ENCODE measurements at regions not wholly inside any gene's neighbourhood (a gene's known extent, or its start where the extent isn't known, plus 50 kb on each side); places are given as distances from the start of the nearest gene placed in this dataset.

- H3K27ac Mint-ChIP-seq, result no peak overlapping the region
- peaks cover 6% of the 10 kb centered on the region for H3K27me3 Mint-ChIP-seq (ENCODE audit: insufficient read depth)
- Histone ChIP-seq H3K27me3 (ENCODE audit: control insufficient read depth, insufficient read depth, low read length, poor library complexity, severe bottlenecking) (no peaks in the 10 kb centered on the region), H3K9me3 (ENCODE audit: control insufficient read depth, low read length) (no peaks in the 10 kb centered on the region), H3K27ac (ENCODE audit: low read depth, low read length) (no peak overlapping the region), H3K9ac (ENCODE audit: extremely low read depth, low read length, poor library complexity, severe bottlenecking) (no peak overlapping the region), H3K4me3 (ENCODE audit: low read length) (no peak overlapping the region), H3K4me1 (ENCODE audit: control insufficient read depth, insufficient read depth, low read length) (no peaks in the 10 kb centered on the region), H3K36me3 (ENCODE audit: control insufficient read depth, insufficient read depth, low read length) (no peaks in the 10 kb centered on the region)
- peak; percentile 59 for DNase-seq
- peak; percentile 71 for TF ChIP-seq CTCF (conservative IDR thresholded peaks at IDR 0.05)
- no peak overlapping the region for H3K4me3 Mint-ChIP-seq
- peaks cover 3% of the 10 kb centered on the region for H3K4me1 Mint-ChIP-seq
- no peaks in the 10 kb centered on the region for H3K36me3 Mint-ChIP-seq (ENCODE audit: low read depth)
- H3K9me3 Mint-ChIP-seq, result no peaks in the 10 kb centered on the region
Observed at GRCh38 chr10:90652519-90652918, 205.3 kb downstream of the HTR7 start.

GRCh38 chr10:90658791-90659190 is 199.0 kb downstream of the HTR7 start:
- no peaks in the 10 kb centered on the region for H3K36me3 ChIP-seq (ENCODE audit: control insufficient read depth, insufficient read depth, low read length)
- Mint-ChIP-seq H3K4me1 (no peaks in the 10 kb centered on the region), H3K9me3 (peaks cover 2% of the 10 kb centered on the region), H3K4me3 (no peak overlapping the region), H3K36me3 (ENCODE audit: low read depth) (no peaks in the 10 kb centered on the region), H3K27ac (no peak overlapping the region), H3K27me3 (ENCODE audit: insufficient read depth) (no peaks in the 10 kb centered on the region)
- 52% methylated on average over 1 of the region's 1 CpG; no CpG with 5 or more reads in 1 of the 2 experiments for WGBS, 2 experiments (ENCODE audit: insufficient coverage in 1 of 2, insufficient read length in 1 of 2)
- TF ChIP-seq CTCF (conservative IDR thresholded peaks at IDR 0.05), result peak; percentile 68
- DNase-seq, result peak; percentile 62
- no peak overlapping the region for H3K4me3 ChIP-seq (ENCODE audit: low read length)
- H3K4me1 ChIP-seq (ENCODE audit: control insufficient read depth, insufficient read depth, low read length), result no peaks in the 10 kb centered on the region
- H3K9me3 ChIP-seq (ENCODE audit: control insufficient read depth, low read length), result peaks cover 12% of the 10 kb centered on the region
- no peak overlapping the region for H3K9ac ChIP-seq (ENCODE audit: extremely low read depth, low read length, poor library complexity, severe bottlenecking)
- H3K27ac ChIP-seq (ENCODE audit: low read depth, low read length), result no peak overlapping the region
- no peaks in the 10 kb centered on the region for H3K27me3 ChIP-seq (ENCODE audit: control insufficient read depth, insufficient read depth, low read length, poor library complexity, severe bottlenecking)

- no peak for TF ChIP-seq CTCF (conservative IDR thresholded peaks at IDR 0.05)
- peaks cover 14% of the 10 kb centered on the region for H3K9me3 ChIP-seq (ENCODE audit: control insufficient read depth, low read length)
- H3K4me1 ChIP-seq (ENCODE audit: control insufficient read depth, insufficient read depth, low read length), result no peaks in the 10 kb centered on the region
- no peaks in the 10 kb centered on the region for H3K9me3 Mint-ChIP-seq
- WGBS, 2 experiments (ENCODE audit: insufficient coverage in 1 of 2, insufficient read length in 1 of 2), result 64 to 77% methylated on average over 3 to 7 of the region's 8 CpGs
- no peak overlapping the region for H3K9ac ChIP-seq (ENCODE audit: extremely low read depth, low read length, poor library complexity, severe bottlenecking)
- H3K27me3 Mint-ChIP-seq (ENCODE audit: insufficient read depth), result peaks cover 4% of the 10 kb centered on the region
- no peaks in the 10 kb centered on the region for H3K36me3 Mint-ChIP-seq (ENCODE audit: low read depth)
- no peak overlapping the region for H3K27ac Mint-ChIP-seq
- no peaks in the 10 kb centered on the region for H3K36me3 ChIP-seq (ENCODE audit: control insufficient read depth, insufficient read depth, low read length)
- no peak overlapping the region for H3K4me3 ChIP-seq (ENCODE audit: low read length)
- peak; percentile 77 for DNase-seq
- no peak overlapping the region for H3K4me3 Mint-ChIP-seq
- H3K27ac ChIP-seq (ENCODE audit: low read depth, low read length), result no peak overlapping the region
- no peaks in the 10 kb centered on the region for H3K27me3 ChIP-seq (ENCODE audit: control insufficient read depth, insufficient read depth, low read length, poor library complexity, severe bottlenecking)
- no peaks in the 10 kb centered on the region for H3K4me1 Mint-ChIP-seq
Observed at GRCh38 chr10:90665905-90666662, 191.8 kb downstream of the HTR7 start.
